ENCODE measurements at regions not wholly inside any gene's neighbourhood (a gene's known extent, or its start where the extent isn't known, plus 50 kb on each side); places are given as distances from the start of the nearest gene placed in this dataset.

DNA sequence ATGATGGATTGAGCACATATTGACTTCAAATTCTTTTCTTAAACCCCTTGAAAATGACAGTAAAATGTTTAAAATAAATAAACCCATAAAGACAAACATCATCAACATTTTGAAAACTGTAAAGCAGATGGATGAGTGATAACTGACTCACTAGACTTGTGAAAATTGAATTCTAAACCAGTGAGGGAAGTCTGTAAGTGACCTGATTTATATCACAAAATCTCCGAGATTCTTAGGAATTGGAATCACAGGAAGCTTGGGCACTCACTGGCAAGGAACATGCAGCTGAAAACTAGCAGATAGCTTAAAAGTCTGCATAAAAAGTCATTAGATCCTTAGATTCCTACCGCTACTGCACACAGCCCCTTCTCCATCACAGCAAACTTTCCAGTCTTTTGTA lies 51.3 kb upstream of the TSC22D1 start:
- no peak overlapping the region for H3K4me3 ChIP-seq (ENCODE audit: low read length)
- no peak overlapping the region for H3K9ac ChIP-seq (ENCODE audit: low read length)
- H3K27me3 ChIP-seq (replicated peaks; ENCODE audit: control insufficient read depth, insufficient read depth, low read length) = no peaks in the 10 kb centered on the region
- H3K36me3 ChIP-seq (ENCODE audit: control insufficient read depth, insufficient read depth, low read length, severe bottlenecking) = no peaks in the 10 kb centered on the region
- no peaks in the 10 kb centered on the region for H3K9me3 ChIP-seq (ENCODE audit: control insufficient read depth, low read length)
- no peak for DNase-seq (ENCODE audit: low read depth)
- peaks cover 41% of the 10 kb centered on the region for H3K4me1 ChIP-seq (ENCODE audit: control insufficient read depth, insufficient read depth, low read length)

GRCh38 chr13:44626176-44626575 lies 50.0 kb upstream of the TSC22D1 start:
- no peak overlapping the region for H3K4me3 ChIP-seq (ENCODE audit: low read length)
- no peaks in the 10 kb centered on the region for H3K36me3 ChIP-seq (ENCODE audit: control insufficient read depth, insufficient read depth, low read length, severe bottlenecking)
- H3K4me1 ChIP-seq (ENCODE audit: control insufficient read depth, insufficient read depth, low read length) = peaks cover 48% of the 10 kb centered on the region
- no peaks in the 10 kb centered on the region for H3K27me3 ChIP-seq (replicated peaks; ENCODE audit: control insufficient read depth, insufficient read depth, low read length)
- no peak overlapping the region for H3K9ac ChIP-seq (ENCODE audit: low read length)
- no peaks in the 10 kb centered on the region for H3K9me3 ChIP-seq (ENCODE audit: control insufficient read depth, low read length)
- no peak for DNase-seq (ENCODE audit: low read depth)
